ENCODE measurements at regions not wholly inside any gene's neighbourhood (a gene's known extent, or its start where the extent isn't known, plus 50 kb on each side); places are given as distances from the start of the nearest gene placed in this dataset.

DNA sequence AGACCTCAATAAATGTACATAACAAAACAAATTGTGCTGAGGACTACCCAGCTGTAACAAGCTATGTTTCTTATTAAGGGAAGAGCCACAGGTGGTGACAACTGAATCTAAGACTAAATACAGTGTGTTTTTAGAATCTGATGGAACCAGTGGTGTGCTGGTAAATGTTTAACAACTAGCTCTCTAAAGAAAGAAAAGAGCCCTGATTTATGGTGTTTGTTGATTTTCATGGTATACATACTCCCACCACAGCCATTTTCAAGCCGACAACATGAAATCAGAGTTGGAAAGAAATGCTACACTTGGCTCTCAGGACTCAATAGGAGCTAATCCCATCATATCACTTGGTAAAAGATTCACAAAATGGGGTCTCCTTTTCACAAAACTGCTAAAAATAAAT, 89.8 kb upstream of the FNDC3B start:
- TF ChIP-seq, protein P1, sequence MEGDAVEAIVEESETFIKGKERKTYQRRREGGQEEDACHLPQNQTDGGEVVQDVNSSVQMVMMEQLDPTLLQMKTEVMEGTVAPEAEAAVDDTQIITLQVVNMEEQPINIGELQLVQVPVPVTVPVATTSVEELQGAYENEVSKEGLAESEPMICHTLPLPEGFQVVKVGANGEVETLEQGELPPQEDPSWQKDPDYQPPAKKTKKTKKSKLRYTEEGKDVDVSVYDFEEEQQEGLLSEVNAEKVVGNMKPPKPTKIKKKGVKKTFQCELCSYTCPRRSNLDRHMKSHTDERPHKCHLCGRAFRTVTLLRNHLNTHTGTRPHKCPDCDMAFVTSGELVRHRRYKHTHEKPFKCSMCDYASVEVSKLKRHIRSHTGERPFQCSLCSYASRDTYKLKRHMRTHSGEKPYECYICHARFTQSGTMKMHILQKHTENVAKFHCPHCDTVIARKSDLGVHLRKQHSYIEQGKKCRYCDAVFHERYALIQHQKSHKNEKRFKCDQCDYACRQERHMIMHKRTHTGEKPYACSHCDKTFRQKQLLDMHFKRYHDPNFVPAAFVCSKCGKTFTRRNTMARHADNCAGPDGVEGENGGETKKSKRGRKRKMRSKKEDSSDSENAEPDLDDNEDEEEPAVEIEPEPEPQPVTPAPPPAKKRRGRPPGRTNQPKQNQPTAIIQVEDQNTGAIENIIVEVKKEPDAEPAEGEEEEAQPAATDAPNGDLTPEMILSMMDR (IDR thresholded peaks at IDR 0.05) = no peak
- TF ChIP-seq POLR2A (IDR thresholded peaks at IDR 0.05) = no peak

Measured in uterus (tissue), 2 donors.